ENCODE measurements at regions not wholly inside any gene's neighbourhood (a gene's known extent, or its start where the extent isn't known, plus 50 kb on each side); places are given as distances from the start of the nearest gene placed in this dataset.
"Not testable (repeated sequence)": the region's sequence is repeated elsewhere in the genome, so short reads cannot be mapped to it uniquely, and the experiment has no call there.

DNA sequence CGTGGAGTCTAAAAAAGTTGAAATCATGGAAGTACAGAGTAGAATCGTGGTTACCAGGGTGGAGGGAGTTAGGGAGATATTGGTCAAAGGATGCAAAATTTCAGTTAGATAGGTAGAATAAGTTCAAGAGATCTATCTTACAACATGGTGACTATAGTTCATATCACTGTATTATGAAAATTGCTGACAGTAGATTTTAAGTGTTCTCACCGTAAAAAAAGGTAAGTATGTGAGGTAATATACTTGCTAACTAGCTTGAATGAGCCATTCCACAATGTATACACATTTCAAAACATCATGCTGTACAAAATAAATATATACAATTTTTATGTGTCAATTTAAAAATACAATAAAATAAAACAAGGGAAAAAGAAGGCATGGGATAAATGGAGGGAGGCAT lies 392.1 kb downstream of the CAAP1 start:
- WGBS, 3 donors: 48 to 55% (median 55%) methylated on average over 3 of the region's 3 CpGs
- Histone ChIP-seq H3K9me3 (no peaks in the 10 kb centered on the region), H3K27ac (no peak overlapping the region), H3K4me1 (ENCODE audit: insufficient read depth) (no peaks in the 10 kb centered on the region), H3K27me3 (no peaks in the 10 kb centered on the region), H3K36me3 (no peaks in the 10 kb centered on the region), H3K4me3 (no peak overlapping the region)
- TF ChIP-seq POLR2A (IDR thresholded peaks at IDR 0.05) (no peak), EP300 (IDR thresholded peaks at IDR 0.05) (no peak)
- TF ChIP-seq, protein P1, sequence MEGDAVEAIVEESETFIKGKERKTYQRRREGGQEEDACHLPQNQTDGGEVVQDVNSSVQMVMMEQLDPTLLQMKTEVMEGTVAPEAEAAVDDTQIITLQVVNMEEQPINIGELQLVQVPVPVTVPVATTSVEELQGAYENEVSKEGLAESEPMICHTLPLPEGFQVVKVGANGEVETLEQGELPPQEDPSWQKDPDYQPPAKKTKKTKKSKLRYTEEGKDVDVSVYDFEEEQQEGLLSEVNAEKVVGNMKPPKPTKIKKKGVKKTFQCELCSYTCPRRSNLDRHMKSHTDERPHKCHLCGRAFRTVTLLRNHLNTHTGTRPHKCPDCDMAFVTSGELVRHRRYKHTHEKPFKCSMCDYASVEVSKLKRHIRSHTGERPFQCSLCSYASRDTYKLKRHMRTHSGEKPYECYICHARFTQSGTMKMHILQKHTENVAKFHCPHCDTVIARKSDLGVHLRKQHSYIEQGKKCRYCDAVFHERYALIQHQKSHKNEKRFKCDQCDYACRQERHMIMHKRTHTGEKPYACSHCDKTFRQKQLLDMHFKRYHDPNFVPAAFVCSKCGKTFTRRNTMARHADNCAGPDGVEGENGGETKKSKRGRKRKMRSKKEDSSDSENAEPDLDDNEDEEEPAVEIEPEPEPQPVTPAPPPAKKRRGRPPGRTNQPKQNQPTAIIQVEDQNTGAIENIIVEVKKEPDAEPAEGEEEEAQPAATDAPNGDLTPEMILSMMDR (IDR thresholded peaks at IDR 0.05): no peak
- intact Hi-C loops (cut with DNase I): no loop called here
- no peak for DNase-seq

DNA sequence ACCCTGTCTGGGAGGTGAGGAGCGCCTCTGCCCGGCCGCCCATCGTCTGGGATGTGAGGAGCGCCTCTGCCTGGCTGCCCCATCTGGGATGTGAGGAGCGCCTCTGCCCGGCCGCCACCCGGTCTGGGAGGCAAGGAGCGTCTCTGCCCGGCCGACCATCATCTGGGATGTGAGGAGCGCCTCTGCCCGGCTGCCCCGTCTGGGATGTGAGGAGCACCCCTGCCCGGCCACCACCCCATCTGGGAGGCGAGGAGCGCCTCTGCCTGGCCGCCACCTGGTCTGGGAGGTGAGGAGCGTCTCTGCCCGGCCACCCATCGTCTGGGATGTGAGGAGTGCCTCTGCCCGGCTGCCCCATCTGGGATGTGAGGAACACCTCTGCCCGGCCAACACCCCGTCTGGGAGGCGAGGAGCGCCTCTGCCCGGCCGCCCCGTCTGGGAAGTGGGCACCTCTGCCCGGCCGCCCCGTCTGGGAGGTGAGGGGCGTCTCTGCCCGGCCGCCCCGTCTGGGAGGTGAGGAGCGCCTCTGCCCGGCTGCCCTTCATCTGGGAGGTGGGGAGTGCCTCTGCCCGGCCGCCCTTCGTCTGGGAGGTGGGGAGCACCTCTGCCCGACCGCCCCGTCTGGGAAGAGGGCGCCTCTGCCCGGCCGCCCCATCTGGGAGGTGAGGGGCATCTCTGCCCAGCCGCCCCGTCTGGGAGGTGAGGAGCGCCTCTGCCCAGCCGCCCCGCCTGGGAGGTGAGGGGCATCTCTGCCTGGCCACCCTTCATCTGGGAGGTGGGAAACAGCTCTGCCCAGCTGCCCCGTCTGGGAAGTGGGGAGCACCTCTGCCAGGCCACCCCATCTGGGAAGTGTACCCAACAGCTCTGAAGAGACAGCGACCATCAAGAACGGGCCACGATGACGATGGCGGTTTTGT lies 399.7 kb downstream of the CAAP1 start:
- H3K4me1 ChIP-seq (ENCODE audit: insufficient read depth); H3K4me3 ChIP-seq; H3K9me3 ChIP-seq; DNase-seq; H3K27me3 ChIP-seq; H3K36me3 ChIP-seq; H3K27ac ChIP-seq; intact Hi-C loops (cut with DNase I): not testable (repeated sequence)
- WGBS, 3 donors: 91 to 93% (median 91%) methylated on average over 44 to 59 of the region's 59 CpGs

DNA sequence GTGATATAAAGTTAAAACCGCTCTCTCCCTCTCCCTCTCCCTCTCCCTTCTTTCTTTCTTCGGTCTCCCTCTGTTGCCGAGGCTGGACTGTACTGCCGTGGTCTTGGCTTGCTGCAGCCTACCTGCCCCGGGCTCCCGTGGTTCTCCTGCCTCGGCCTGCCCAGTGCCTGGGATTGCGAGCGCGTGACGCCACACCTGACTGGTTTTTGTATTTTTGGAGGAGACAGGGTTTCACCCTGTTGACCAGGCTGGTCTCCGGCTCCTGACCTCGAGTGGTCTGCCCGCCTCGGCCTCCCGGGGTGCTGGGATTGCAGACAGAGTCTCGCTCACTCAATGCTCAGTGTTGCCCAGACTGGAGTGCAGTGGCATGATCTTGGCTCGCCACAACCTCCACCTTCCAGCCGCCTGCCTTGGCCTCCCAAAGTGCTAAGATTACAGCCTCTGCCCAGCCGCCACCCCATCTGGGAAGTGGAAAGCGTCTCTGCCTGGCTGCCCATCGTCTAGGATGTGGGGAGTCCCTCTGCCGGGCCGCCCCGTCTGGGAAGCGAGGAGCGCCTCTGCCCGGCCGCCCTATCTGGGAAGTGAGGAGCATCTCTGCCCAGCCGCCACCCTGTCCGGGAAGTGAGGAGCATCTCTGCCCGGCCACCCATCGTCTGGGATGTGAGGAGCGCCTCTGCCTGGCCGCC lies 400.5 kb downstream of the CAAP1 start:
- intact Hi-C loops (cut with DNase I); H3K4me3 ChIP-seq; H3K36me3 ChIP-seq; H3K27ac ChIP-seq; H3K27me3 ChIP-seq; H3K4me1 ChIP-seq (ENCODE audit: insufficient read depth); DNase-seq; H3K9me3 ChIP-seq: not testable (repeated sequence)
- WGBS, 3 donors: 92 to 94% (median 93%) methylated on average over 35 of the region's 35 CpGs

DNA sequence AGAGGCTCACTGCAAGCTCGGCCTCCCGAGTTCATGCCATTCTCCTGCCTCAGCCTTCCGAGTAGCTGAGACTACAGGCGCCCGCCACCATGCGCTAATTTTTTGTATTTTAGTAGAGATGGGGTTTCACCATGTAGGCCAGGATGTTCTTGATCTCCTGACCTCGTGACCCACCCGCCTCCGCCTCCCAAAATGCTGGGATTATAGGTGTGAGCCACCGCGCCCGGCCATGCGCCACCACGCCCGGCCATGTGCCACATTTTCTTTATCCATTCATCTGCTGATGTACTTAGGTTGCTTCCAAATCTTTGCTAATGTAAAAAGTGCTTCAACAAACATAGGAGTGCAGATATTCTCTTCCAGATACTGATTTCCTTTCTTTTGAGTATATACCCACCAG lies 408.6 kb downstream of the CAAP1 start:
- Histone ChIP-seq H3K9me3 (no peaks in the 10 kb centered on the region), H3K4me1 (ENCODE audit: insufficient read depth) (no peaks in the 10 kb centered on the region)
- no peak for DNase-seq

DNA sequence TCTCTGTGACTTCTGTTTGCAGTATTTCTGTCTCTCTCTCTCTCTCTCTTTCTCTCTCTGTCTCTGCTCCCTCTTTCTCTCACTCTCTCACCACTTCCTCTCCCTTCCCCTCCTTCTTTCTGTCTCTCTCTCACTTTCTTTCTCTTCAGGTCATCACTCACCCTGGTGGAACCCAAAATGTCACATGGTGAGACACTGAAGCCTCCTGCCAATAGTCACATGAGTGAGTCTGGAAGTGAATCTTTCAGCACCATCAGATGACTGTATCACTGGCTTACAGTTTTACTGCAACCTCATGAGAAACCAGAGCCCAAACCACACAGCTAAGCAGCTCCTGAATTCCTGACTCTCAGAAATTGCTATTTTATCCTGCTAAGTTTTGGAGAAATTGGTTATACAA lies 414.6 kb downstream of the CAAP1 start:
- Histone ChIP-seq H3K4me3 (no peak overlapping the region), H3K27ac (no peak overlapping the region), H3K4me1 (ENCODE audit: insufficient read depth) (no peaks in the 10 kb centered on the region), H3K36me3 (no peaks in the 10 kb centered on the region), H3K27me3 (no peaks in the 10 kb centered on the region), H3K9me3 (no peaks in the 10 kb centered on the region)
- intact Hi-C loops (cut with DNase I): no loop called here
- no peak for DNase-seq
- TF ChIP-seq EP300 (IDR thresholded peaks at IDR 0.05): no peak
- TF ChIP-seq, protein P1 (IDR thresholded peaks at IDR 0.05): no peak
- no peak for TF ChIP-seq POLR2A (IDR thresholded peaks at IDR 0.05)

More for the DNA sequence above, 408.6 kb downstream of the CAAP1 start:
- H3K27me3 ChIP-seq: no peaks in the 10 kb centered on the region
- no peak overlapping the region for H3K4me3 ChIP-seq
- 89 to 95% (median 91%) methylated on average over 15 of the region's 15 CpGs for WGBS, 3 donors
- H3K27ac ChIP-seq: no peak overlapping the region
- H3K36me3 ChIP-seq: no peaks in the 10 kb centered on the region
- intact Hi-C loops (cut with DNase I): no loop called here
- TF ChIP-seq EP300 (IDR thresholded peaks at IDR 0.05) (no peak), POLR2A (IDR thresholded peaks at IDR 0.05) (no peak)
- TF ChIP-seq, protein P1 (IDR thresholded peaks at IDR 0.05): no peak
